ENCODE measurements at regions not wholly inside any gene's neighbourhood (a gene's known extent, or its start where the extent isn't known, plus 50 kb on each side); places are given as distances from the start of the nearest gene placed in this dataset.

DNA sequence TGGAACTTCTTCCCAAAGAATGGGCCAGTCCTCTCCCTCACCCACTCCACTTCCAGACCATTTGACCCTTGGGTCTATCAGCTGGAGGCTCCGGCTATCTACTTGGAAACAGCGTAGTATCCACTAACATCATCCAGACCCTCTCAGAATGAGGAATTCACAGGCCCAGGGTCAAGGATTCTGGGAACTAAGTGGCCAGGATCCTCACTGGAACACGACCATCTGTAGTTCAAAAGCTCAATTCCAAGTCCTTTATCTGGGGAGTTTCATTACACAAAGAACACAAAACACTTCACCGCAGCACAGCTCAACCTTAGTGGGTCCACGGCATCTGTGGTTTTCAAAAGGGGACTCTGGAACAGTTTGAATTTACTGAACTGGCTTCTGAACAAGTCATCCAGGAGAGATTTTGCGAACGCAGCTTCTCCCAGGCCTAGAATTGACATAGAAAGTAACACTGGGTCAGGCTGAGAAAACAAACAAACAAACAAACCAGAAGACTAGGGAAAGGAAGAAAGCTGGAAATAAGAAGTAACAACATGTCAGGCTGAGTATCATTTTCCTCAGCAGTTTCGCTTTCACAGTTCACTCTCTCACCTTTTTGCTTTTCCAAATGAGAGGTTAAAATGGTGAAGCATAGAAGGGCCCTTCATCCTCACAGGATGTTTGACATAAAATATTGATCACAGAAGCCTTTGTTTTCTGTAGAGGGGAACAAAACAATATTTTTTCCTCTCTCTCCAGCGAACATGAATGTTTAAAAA lies 57.6 kb upstream of the USP6NL start:
- no peaks in the 10 kb centered on the region for H3K27me3 ChIP-seq (ENCODE audit: control insufficient read depth in 4 of 4, insufficient read depth in 4 of 4, low read length in 3 of 4)
- no peaks in the 10 kb centered on the region for H3K4me1 ChIP-seq (ENCODE audit: control insufficient read depth in 4 of 4, insufficient read depth in 4 of 4, low read length in 3 of 4)
- H3K9ac ChIP-seq (ENCODE audit: low read depth in 1 of 2, low read length in 2 of 2): no peak overlapping the region
- WGBS: 76% methylated on average over 9 of the region's 9 CpGs
- H3K27ac ChIP-seq (ENCODE audit: low read depth in 1 of 2, low read length in 2 of 2): no peak overlapping the region
- no peaks in the 10 kb centered on the region for H3K9me3 ChIP-seq (ENCODE audit: control insufficient read depth in 4 of 4, low read length in 3 of 4)
- no peaks in the 10 kb centered on the region for H3K36me3 ChIP-seq (ENCODE audit: control insufficient read depth in 4 of 4, insufficient read depth in 3 of 4, low read depth in 1 of 4, low read length in 3 of 4)
- H3K4me3 ChIP-seq (ENCODE audit: low read depth in 1 of 3, low read length in 3 of 3): no peak overlapping the region
- DNase-seq (ENCODE audit: low spot score): no peak
- no peak for TF ChIP-seq SP1 (IDR thresholded peaks at IDR 0.05)
- TF ChIP-seq NR2F2 (IDR thresholded peaks at IDR 0.05): peak; percentile 88

GRCh38 chr10:11667756-11668155 lies 56.3 kb upstream of the USP6NL start:
- Histone ChIP-seq H3K4me1 (ENCODE audit: control insufficient read depth in 4 of 4, insufficient read depth in 4 of 4, low read length in 3 of 4) (no peaks in the 10 kb centered on the region), H3K4me3 (ENCODE audit: low read depth in 1 of 3, low read length in 3 of 3) (no peak overlapping the region), H3K9ac (ENCODE audit: low read depth in 1 of 2, low read length in 2 of 2) (no peak overlapping the region), H3K27ac (ENCODE audit: low read depth in 1 of 2, low read length in 2 of 2) (no peak overlapping the region), H3K36me3 (ENCODE audit: control insufficient read depth in 4 of 4, insufficient read depth in 3 of 4, low read depth in 1 of 4, low read length in 3 of 4) (no peaks in the 10 kb centered on the region), H3K9me3 (ENCODE audit: control insufficient read depth in 4 of 4, low read length in 3 of 4) (no peaks in the 10 kb centered on the region), H3K27me3 (ENCODE audit: control insufficient read depth in 4 of 4, insufficient read depth in 4 of 4, low read length in 3 of 4) (no peaks in the 10 kb centered on the region)
- TF ChIP-seq, protein P1, sequence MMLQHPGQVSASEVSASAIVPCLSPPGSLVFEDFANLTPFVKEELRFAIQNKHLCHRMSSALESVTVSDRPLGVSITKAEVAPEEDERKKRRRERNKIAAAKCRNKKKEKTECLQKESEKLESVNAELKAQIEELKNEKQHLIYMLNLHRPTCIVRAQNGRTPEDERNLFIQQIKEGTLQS (IDR thresholded peaks at IDR 0.05): no peak
- TF ChIP-seq, protein P2, sequence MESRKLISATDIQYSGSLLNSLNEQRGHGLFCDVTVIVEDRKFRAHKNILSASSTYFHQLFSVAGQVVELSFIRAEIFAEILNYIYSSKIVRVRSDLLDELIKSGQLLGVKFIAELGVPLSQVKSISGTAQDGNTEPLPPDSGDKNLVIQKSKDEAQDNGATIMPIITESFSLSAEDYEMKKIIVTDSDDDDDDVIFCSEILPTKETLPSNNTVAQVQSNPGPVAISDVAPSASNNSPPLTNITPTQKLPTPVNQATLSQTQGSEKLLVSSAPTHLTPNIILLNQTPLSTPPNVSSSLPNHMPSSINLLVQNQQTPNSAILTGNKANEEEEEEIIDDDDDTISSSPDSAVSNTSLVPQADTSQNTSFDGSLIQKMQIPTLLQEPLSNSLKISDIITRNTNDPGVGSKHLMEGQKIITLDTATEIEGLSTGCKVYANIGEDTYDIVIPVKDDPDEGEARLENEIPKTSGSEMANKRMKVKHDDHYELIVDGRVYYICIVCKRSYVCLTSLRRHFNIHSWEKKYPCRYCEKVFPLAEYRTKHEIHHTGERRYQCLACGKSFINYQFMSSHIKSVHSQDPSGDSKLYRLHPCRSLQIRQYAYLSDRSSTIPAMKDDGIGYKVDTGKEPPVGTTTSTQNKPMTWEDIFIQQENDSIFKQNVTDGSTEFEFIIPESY (IDR thresholded peaks at IDR 0.05): no peak
- no peak for TF ChIP-seq HNF4A (conservative IDR thresholded peaks at IDR 0.05)
- TF ChIP-seq HNF4G (IDR thresholded peaks at IDR 0.05): no peak
- TF ChIP-seq FOXA1 (IDR thresholded peaks at IDR 0.05): no peak
- TF ChIP-seq, protein P3, sequence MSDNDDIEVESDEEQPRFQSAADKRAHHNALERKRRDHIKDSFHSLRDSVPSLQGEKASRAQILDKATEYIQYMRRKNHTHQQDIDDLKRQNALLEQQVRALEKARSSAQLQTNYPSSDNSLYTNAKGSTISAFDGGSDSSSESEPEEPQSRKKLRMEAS (IDR thresholded peaks at IDR 0.05): no peak
- no peak for TF ChIP-seq RXRA (IDR thresholded peaks at IDR 0.05)
- no peak for TF ChIP-seq FOXA2 (IDR thresholded peaks at IDR 0.05)
- TF ChIP-seq YY1 (IDR thresholded peaks at IDR 0.05): no peak
- TF ChIP-seq GABPA (IDR thresholded peaks at IDR 0.05 in 1 of 2, conservative IDR thresholded peaks at IDR 0.05 in 1 of 2): no peak
- TF ChIP-seq, protein P4, sequence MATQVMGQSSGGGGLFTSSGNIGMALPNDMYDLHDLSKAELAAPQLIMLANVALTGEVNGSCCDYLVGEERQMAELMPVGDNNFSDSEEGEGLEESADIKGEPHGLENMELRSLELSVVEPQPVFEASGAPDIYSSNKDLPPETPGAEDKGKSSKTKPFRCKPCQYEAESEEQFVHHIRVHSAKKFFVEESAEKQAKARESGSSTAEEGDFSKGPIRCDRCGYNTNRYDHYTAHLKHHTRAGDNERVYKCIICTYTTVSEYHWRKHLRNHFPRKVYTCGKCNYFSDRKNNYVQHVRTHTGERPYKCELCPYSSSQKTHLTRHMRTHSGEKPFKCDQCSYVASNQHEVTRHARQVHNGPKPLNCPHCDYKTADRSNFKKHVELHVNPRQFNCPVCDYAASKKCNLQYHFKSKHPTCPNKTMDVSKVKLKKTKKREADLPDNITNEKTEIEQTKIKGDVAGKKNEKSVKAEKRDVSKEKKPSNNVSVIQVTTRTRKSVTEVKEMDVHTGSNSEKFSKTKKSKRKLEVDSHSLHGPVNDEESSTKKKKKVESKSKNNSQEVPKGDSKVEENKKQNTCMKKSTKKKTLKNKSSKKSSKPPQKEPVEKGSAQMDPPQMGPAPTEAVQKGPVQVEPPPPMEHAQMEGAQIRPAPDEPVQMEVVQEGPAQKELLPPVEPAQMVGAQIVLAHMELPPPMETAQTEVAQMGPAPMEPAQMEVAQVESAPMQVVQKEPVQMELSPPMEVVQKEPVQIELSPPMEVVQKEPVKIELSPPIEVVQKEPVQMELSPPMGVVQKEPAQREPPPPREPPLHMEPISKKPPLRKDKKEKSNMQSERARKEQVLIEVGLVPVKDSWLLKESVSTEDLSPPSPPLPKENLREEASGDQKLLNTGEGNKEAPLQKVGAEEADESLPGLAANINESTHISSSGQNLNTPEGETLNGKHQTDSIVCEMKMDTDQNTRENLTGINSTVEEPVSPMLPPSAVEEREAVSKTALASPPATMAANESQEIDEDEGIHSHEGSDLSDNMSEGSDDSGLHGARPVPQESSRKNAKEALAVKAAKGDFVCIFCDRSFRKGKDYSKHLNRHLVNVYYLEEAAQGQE (IDR thresholded peaks at IDR 0.05): no peak
- TF ChIP-seq SP1 (IDR thresholded peaks at IDR 0.05): no peak
- no peak for TF ChIP-seq EGR1 (IDR thresholded peaks at IDR 0.05; ENCODE audit: low read depth in 2 of 2)
- no peak for TF ChIP-seq TAF1 (conservative IDR thresholded peaks at IDR 0.05)
- 82% methylated on average over 4 of the region's 4 CpGs for WGBS
- no peak for DNase-seq (ENCODE audit: low spot score)
